IPS-NIHi7 (cell line): ENCODE measurements at regions not wholly inside any gene's neighbourhood (a gene's known extent, or its start where the extent isn't known, plus 50 kb on each side); places are given as distances from the start of the nearest gene placed in this dataset.

Source experiments
- DNase-seq: peaks from one replicate; pipeline ENCODE4 v3.0.0; 2012; ENCODE audit warnings: mixed read lengths; ENCODE audit errors: extremely low spot score

- no peak for DNase-seq
These were observed 1654.1 kb downstream of the GRIK2 start for GRCh38 chr6:103047567-103047966.

- DNase-seq, result no peak
These were observed 1648.8 kb downstream of the GRIK2 start for GRCh38 chr6:103042336-103042735.

GRCh38 chr6:103036846-103037245 is 1643.3 kb downstream of the GRIK2 start:
- no peak for DNase-seq

DNA sequence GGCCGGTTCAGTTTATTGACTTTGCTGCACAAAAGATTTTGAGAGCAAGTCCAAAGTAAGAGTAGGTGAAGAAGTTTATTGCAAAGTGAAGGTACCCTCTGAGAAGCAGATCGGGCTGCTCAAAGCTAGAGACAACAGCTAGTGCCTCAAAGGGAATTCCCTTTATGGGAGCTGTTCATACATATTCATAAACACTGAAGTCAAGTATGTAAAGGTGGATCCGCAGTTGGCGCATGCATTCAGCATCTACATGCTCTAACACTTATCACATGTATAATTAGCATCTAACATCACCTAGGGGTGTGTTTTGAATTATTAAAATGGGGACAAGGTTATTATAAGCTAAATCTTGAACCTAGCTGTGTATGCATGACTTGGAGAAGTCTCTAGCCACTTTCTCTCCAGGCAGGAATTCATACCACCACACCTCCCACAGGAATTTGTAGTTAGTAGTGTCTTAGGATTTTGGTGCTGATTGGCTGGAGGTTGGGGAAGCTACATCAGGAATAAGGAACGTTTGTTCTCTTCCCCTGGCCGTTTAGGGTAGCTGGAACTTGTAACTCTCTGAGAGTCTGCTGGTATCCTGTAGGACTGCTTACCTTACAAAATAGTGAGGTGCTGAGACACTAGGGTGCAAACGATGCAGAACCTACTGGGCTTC is 1633.9 kb downstream of the GRIK2 start:
- no peak for DNase-seq

- no peak for DNase-seq
These were observed 1624.9 kb downstream of the GRIK2 start for GRCh38 chr6:103018426-103018825.

- no peak for DNase-seq
These were observed 1624.4 kb downstream of the GRIK2 start for GRCh38 chr6:103017878-103018277.

GRCh38 chr6:103011605-103012004 is 1618.1 kb downstream of the GRIK2 start:
- DNase-seq, result no peak

- DNase-seq, result no peak
These were observed 1608.8 kb downstream of the GRIK2 start for GRCh38 chr6:103002282-103002681.

DNA sequence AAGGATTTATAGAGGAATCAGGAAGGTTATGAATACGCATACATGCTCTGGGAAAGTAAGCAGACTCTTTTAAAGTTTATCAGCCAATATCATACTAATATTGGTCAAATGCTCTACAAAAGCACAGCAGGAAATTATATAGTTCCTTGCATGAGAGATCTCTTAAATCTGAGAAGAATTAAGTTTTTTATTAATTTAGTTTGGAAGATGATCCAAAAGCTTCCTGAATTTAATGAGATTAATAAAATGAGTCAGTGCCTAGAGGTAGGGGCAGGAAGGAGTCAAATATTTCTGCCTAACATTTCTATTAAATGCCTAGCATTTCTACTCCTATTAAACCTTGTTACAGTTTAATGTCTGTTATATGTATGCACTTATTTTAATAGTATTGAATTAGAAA is 1608.2 kb downstream of the GRIK2 start:
- no peak for DNase-seq

GRCh38 chr6:103000688-103001087 is 1607.2 kb downstream of the GRIK2 start:
- no peak for DNase-seq

DNA sequence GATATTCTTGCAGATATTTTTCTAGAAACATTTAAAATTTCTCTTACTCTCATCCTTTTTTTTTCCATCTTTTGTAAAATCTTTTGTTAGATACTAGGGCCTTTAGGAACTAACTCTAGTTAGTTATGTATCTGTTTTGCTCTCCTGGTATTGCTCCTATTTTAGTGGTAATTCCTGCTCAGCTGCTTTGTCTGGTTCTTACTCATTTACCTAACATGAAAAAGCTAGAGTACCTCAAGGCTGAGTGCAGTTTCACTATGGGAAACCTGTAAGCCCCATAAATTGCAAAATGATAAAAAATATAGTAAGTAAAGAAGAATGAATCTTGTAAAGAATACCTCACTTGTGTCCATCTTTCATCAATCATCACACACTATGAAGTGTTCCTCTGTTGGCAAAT is 1602.0 kb downstream of the GRIK2 start:
- no peak for DNase-seq

DNA sequence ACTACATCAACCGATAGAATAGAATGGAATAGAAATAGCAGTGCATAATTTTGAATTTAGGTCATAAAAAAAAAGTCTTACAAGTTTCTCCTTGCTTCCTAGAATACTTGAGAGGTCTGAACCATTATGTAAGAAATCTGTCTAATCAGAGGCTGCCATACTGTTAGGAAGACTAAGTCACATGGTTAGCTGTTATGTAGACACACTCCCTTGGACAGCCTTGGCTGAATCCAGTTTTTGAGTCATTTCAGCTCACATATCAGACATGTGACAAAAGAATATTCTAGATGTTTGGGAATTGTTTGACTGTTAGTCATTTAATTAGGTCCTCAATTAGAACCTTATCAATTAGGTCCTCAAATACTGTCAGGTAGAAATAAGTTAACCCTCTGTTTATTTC is 1601.4 kb downstream of the GRIK2 start:
- DNase-seq, result no peak

- no peak for DNase-seq
These were observed 1592.6 kb downstream of the GRIK2 start for GRCh38 chr6:102986086-102986485.

GRCh38 chr6:102984357-102984756 is 1590.8 kb downstream of the GRIK2 start:
- DNase-seq, result no peak

GRCh38 chr6:102981490-102982015 is 1588.0 kb downstream of the GRIK2 start:
- no peak for DNase-seq

DNA sequence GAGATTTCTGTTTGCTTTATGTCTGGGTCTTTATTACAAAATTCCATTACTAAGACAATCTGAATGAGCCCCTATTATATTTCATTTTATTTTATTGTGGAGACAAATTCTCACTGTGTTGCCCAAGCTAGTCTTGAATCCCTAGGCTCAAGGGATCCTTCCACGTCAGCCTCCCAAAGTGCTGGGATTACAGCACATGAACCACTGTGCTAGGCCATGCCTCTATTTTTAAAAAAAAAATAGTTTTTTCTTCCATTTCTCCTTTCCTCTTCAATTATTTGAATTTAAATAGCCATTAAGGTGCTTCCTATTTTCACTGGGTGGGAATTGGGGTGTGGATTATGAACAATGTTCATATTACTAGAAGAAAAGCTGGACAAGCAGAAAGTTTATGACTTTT is 1587.4 kb downstream of the GRIK2 start:
- DNase-seq, result no peak

GRCh38 chr6:102961902-102962301 is 1568.4 kb downstream of the GRIK2 start:
- no peak for DNase-seq

DNA sequence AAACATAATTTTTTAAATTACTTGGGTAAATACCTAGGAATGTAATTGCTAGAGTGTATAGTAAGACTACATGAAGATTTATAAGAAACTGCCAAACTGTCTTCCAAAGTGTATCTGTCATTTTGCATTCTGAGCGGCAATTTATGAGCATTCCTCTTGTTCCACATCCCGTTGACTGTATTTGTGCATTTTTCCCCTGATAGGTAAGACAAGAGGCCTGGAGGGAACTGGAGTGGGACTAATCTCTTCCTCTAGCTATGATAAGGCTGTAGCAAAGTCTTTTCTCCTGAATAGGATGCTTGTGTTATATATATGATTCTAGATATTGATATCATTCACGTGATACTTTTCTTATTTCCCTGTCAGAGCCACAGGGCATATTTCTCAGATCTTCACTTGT is 1557.5 kb downstream of the GRIK2 start:
- DNase-seq, result no peak

DNA sequence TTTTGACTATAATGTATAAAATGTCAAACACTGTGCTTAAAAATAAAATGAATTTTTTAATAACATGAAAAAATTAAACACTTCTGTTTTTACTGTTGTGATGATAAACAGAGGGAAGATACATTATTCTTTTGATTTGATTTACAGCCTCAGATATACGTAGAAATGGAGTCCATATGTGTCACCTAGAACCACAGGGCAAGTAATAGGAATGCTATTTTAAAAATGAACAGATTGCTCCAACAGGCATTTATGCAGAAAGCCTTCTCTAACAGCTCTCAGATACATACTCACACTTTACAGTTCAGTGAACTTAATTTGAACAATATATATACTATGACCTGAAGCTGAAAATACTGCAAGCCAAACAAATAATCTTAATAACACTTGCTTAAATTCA is 1551.0 kb downstream of the GRIK2 start:
- no peak for DNase-seq

DNA sequence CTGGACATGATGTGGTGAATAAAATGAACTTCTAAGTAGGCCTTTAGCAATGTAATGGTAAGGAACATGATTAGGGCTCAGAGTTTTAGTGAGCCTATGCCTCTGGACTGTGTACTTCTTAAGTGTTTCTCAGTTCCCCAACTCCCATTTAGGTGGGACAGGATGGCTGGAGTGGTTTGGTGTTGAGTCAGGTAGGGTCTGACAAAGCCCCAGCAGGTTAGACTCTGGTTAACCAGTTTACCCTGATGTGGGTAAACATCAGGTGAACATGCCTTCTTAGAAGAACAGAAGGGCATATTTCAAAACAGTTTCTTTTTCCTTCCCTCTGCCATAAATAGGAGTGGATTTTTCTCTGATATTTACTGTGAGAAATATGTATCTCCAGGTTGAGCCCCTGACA is 1548.7 kb downstream of the GRIK2 start:
- no peak for DNase-seq

GRCh38 chr6:102936959-102937358 is 1543.5 kb downstream of the GRIK2 start:
- no peak for DNase-seq

DNA sequence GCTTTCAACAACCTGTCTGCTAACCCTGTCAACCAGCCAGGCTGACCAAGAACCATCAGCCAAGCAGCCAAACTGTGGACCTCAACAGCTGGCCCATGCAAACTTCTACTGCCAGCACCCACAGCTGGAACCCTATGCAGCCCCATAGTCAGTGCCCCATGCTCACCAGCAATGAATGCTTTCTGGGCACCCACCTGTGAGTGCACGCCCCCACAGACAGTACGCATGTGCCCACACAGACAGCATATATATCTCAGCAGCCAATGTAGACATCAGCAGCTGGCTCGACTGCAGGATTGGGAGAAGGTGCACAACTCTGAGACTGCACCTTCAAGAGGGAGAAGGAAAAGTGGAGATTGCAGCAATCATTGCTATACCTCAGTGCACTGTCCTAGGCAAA is 1534.6 kb downstream of the GRIK2 start:
- DNase-seq, result no peak

DNA sequence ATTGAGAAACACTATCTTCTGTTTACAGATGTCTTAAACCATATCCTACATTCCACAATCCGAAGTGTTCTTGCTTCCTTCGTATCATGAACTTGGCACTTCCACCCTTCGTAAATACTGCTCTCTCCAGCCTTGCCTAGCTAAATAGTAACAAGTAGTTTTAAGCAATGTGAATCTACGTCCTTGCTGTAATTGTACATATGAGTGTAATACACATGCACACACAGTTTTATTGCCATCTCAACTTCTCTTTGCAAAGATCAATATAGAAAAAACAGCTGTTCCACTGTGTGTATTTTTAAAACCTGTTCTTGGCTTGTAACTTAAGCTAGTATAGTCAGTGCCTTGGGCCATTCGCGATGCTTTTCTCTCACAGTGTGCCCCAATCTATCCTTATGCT is 1524.7 kb downstream of the GRIK2 start:
- DNase-seq, result no peak

DNA sequence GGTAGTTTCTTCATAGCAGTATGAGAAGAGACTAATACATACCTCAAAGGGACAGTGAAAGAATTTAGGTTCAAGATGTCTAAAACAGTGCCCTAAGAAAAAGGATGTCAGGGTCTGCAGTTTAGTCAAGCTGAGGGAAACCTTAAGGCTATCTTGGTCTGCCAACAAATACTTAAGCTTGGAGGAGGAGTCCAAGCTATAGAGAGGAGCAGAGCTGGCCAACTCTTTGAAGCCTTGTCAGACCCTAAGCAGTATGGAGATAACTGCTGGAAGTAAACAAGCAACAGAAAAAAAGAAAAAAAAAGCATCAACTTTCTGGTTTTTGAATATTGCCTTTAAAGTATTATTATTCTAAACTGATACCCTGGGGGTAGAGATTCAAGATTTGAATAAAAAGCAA is 1518.1 kb downstream of the GRIK2 start:
- DNase-seq, result no peak
